Epithelial cell of esophagus (primary cell): ENCODE measurements at regions not wholly inside any gene's neighbourhood (a gene's known extent, or its start where the extent isn't known, plus 50 kb on each side); places are given as distances from the start of the nearest gene placed in this dataset.
A peak's percentile ranks its signal among the peaks of the same experiment; 100 is the strongest.
"Not testable (repeated sequence)": the region's sequence is repeated elsewhere in the genome, so short reads cannot be mapped to it uniquely, and the experiment has no call there.

Experiments used
- DNase-seq: peaks from one replicate; pipeline ENCODE4 v3.0.0; 2010; ENCODE audit warnings: low read depth
- H3K4me3 ChIP-seq: 2 replicates; pipeline ENCODE4 v1.5.1; 2011; ENCODE audit warnings: mild to moderate bottlenecking, low read length, control low read depth
- CTCF ChIP-seq: IDR thresholded peaks from 2 replicates; pipeline ENCODE4 v1.5.1; 2011; ENCODE audit warnings: low read depth, mild to moderate bottlenecking, low read length, control low read depth, inconsistent platforms; ENCODE audit not compliant: insufficient read depth; ENCODE audit errors: missing control alignments

- DNase-seq, result peak; percentile 73
- H3K4me3 ChIP-seq, result no peak overlapping the region
- TF ChIP-seq CTCF, result peak; percentile 93
These were observed 289.9 kb downstream of the CD109 start for GRCh38 chr6:73985891-73986290.

GRCh38 chr6:73984571-73985210 lies 288.7 kb downstream of the CD109 start:
- DNase-seq, result no peak

GRCh38 chr6:73983367-73983766 lies 287.4 kb downstream of the CD109 start:
- DNase-seq, result no peak
- no peak for TF ChIP-seq CTCF

More at GRCh38 chr6:73984571-73985210, 288.7 kb downstream of the CD109 start:
- H3K4me3 ChIP-seq, result no peak overlapping the region
- TF ChIP-seq CTCF, result no peak

GRCh38 chr6:73980096-73980495 lies 284.1 kb downstream of the CD109 start:
- H3K4me3 ChIP-seq, result no peak overlapping the region
- TF ChIP-seq CTCF, result no peak
- DNase-seq, result no peak

More at GRCh38 chr6:73983367-73983766, 287.4 kb downstream of the CD109 start:
- H3K4me3 ChIP-seq, result no peak overlapping the region

GRCh38 chr6:73978330-73978729 lies 282.3 kb downstream of the CD109 start:
- H3K4me3 ChIP-seq, result no peak overlapping the region
- no peak for DNase-seq
- TF ChIP-seq CTCF, result no peak

- DNase-seq, H3K4me3 ChIP-seq: not testable (repeated sequence)
These were observed 276.5 kb downstream of the CD109 start for GRCh38 chr6:73972518-73972917.

- peak; percentile 75 for TF ChIP-seq CTCF
- no peak overlapping the region for H3K4me3 ChIP-seq
- DNase-seq, result peak; percentile 73
These were observed 274.3 kb downstream of the CD109 start for GRCh38 chr6:73969971-73970970.
